ENCODE measurements at regions not wholly inside any gene's neighbourhood (a gene's known extent, or its start where the extent isn't known, plus 50 kb on each side); places are given as distances from the start of the nearest gene placed in this dataset.

DNA sequence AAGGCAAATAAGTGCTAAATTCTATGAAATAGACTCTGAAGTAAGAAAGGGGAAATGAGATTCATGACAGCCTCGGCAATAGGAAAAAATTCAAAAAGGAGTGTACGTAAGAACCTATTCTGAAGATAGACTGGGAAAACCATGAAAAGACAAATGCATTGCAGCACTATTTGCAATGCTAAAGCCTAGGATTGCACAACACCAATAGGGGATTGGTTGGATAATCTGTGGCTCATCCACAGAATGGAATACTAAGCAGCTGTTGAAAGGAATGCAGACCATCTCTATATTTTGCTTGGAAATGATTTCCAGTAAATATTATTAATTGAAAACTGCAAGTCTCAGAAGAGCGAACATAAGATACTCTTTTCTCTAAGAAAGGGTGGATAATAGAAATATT, 91.7 kb upstream of the CLMP start:
- Mint-ChIP-seq H3K4me3 (no peak overlapping the region), H3K27ac (no peak overlapping the region), H3K9me3 (no peaks in the 10 kb centered on the region), H3K36me3 (ENCODE audit: low read depth) (no peaks in the 10 kb centered on the region), H3K4me1 (peaks cover 4% of the 10 kb centered on the region), H3K27me3 (ENCODE audit: insufficient read depth) (peaks cover 5% of the 10 kb centered on the region)
- Histone ChIP-seq H3K27ac (ENCODE audit: low read depth, low read length) (no peak overlapping the region), H3K4me3 (ENCODE audit: low read length) (no peak overlapping the region), H3K27me3 (ENCODE audit: control insufficient read depth, insufficient read depth, low read length, poor library complexity, severe bottlenecking) (no peaks in the 10 kb centered on the region), H3K36me3 (ENCODE audit: control insufficient read depth, insufficient read depth, low read length) (no peaks in the 10 kb centered on the region), H3K9me3 (ENCODE audit: control insufficient read depth, low read length) (no peaks in the 10 kb centered on the region), H3K4me1 (ENCODE audit: control insufficient read depth, insufficient read depth, low read length) (no peaks in the 10 kb centered on the region), H3K9ac (ENCODE audit: extremely low read depth, low read length, poor library complexity, severe bottlenecking) (no peak overlapping the region)
- TF ChIP-seq, protein P1, sequence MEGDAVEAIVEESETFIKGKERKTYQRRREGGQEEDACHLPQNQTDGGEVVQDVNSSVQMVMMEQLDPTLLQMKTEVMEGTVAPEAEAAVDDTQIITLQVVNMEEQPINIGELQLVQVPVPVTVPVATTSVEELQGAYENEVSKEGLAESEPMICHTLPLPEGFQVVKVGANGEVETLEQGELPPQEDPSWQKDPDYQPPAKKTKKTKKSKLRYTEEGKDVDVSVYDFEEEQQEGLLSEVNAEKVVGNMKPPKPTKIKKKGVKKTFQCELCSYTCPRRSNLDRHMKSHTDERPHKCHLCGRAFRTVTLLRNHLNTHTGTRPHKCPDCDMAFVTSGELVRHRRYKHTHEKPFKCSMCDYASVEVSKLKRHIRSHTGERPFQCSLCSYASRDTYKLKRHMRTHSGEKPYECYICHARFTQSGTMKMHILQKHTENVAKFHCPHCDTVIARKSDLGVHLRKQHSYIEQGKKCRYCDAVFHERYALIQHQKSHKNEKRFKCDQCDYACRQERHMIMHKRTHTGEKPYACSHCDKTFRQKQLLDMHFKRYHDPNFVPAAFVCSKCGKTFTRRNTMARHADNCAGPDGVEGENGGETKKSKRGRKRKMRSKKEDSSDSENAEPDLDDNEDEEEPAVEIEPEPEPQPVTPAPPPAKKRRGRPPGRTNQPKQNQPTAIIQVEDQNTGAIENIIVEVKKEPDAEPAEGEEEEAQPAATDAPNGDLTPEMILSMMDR (conservative IDR thresholded peaks at IDR 0.05), result no peak
- 89 to 91% methylated on average over 2 of the region's 3 CpGs for WGBS, 2 experiments (ENCODE audit: insufficient coverage in 1 of 2, insufficient read length in 1 of 2)
- no peak for DNase-seq

DNA sequence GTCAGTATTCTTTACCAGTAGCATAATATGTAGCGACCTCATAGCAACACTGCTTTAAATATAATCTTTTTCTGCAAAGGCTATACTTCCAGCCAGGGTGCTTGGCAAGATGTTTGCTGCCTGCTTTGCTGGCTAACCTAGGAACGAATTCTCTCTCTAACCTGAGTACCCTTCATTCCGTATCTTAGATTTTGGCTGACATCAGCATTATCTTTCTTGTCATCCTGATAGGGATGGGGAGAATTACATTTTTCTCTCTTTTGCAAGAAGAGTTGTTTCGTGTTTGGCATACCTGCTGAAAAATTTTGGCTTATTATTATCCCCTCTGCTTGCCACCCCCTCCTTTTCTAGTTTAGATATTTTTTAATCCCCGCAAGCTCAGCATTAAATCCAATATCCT, 91.2 kb upstream of the CLMP start:
- H3K9me3 Mint-ChIP-seq, result no peaks in the 10 kb centered on the region
- Histone ChIP-seq H3K9me3 (ENCODE audit: control insufficient read depth, low read length) (no peaks in the 10 kb centered on the region), H3K27ac (ENCODE audit: low read depth, low read length) (no peak overlapping the region), H3K9ac (ENCODE audit: extremely low read depth, low read length, poor library complexity, severe bottlenecking) (no peak overlapping the region), H3K27me3 (ENCODE audit: control insufficient read depth, insufficient read depth, low read length, poor library complexity, severe bottlenecking) (no peaks in the 10 kb centered on the region), H3K4me3 (ENCODE audit: low read length) (no peak overlapping the region), H3K36me3 (ENCODE audit: control insufficient read depth, insufficient read depth, low read length) (no peaks in the 10 kb centered on the region), H3K4me1 (ENCODE audit: control insufficient read depth, insufficient read depth, low read length) (no peaks in the 10 kb centered on the region)
- no peaks in the 10 kb centered on the region for H3K36me3 Mint-ChIP-seq (ENCODE audit: low read depth)
- TF ChIP-seq, protein P1 (conservative IDR thresholded peaks at IDR 0.05), result no peak
- H3K27ac Mint-ChIP-seq, result no peak overlapping the region
- DNase-seq, result no peak
- peaks cover 5% of the 10 kb centered on the region for H3K27me3 Mint-ChIP-seq (ENCODE audit: insufficient read depth)
- H3K4me3 Mint-ChIP-seq, result no peak overlapping the region
- 81 to 86% methylated on average over 3 to 5 of the region's 5 CpGs for WGBS, 2 experiments (ENCODE audit: insufficient coverage in 1 of 2, insufficient read length in 1 of 2)
- H3K4me1 Mint-ChIP-seq, result peaks cover 4% of the 10 kb centered on the region

DNA sequence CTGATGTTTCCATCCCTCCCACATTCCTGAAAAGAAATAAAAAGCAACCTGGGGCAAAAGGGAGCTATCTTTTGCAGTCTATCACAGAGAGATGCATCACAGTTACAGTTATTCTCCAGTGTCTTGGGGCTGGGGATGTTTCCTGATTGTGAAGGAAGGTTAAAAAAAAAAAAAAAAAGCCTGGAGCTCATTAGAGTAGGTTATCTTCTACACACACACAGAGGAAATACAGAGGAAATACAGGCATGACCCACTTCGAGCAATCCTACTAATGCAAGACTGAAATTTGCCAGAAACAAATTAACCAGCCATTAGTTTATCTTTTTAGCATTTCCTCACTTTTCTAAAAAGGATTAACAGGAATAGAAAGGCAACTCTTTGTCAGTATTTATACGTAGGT, 89.4 kb upstream of the CLMP start:
- Mint-ChIP-seq H3K4me1 (peaks cover 4% of the 10 kb centered on the region), H3K27me3 (ENCODE audit: insufficient read depth) (peaks cover 5% of the 10 kb centered on the region), H3K36me3 (ENCODE audit: low read depth) (no peaks in the 10 kb centered on the region), H3K9me3 (no peaks in the 10 kb centered on the region), H3K4me3 (no peak overlapping the region), H3K27ac (no peak overlapping the region)
- no peak for DNase-seq
- no peaks in the 10 kb centered on the region for H3K27me3 ChIP-seq (ENCODE audit: control insufficient read depth, insufficient read depth, low read length, poor library complexity, severe bottlenecking)
- H3K4me3 ChIP-seq (ENCODE audit: low read length), result no peak overlapping the region
- H3K9me3 ChIP-seq (ENCODE audit: control insufficient read depth, low read length), result no peaks in the 10 kb centered on the region
- H3K9ac ChIP-seq (ENCODE audit: extremely low read depth, low read length, poor library complexity, severe bottlenecking), result no peak overlapping the region
- TF ChIP-seq, protein P1 (conservative IDR thresholded peaks at IDR 0.05), result no peak
- WGBS, 2 experiments (ENCODE audit: insufficient coverage in 1 of 2, insufficient read length in 1 of 2), result 89% methylated on average over 2 of the region's 2 CpGs; no CpG with 5 or more reads in 1 of the 2 experiments
- no peak overlapping the region for H3K27ac ChIP-seq (ENCODE audit: low read depth, low read length)
- no peaks in the 10 kb centered on the region for H3K4me1 ChIP-seq (ENCODE audit: control insufficient read depth, insufficient read depth, low read length)
- H3K36me3 ChIP-seq (ENCODE audit: control insufficient read depth, insufficient read depth, low read length), result no peaks in the 10 kb centered on the region

Measured in endodermal cell (in vitro differentiated cells).